ENCODE measurements at regions not wholly inside any gene's neighbourhood (a gene's known extent, or its start where the extent isn't known, plus 50 kb on each side); places are given as distances from the start of the nearest gene placed in this dataset.

GRCh38 chr15:69604072-69604411, 151.4 kb downstream of the RPLP1 start:
- TF ChIP-seq SP1 (IDR thresholded peaks at IDR 0.05) (no peak), GABPA (IDR thresholded peaks at IDR 0.05 in 1 of 2, conservative IDR thresholded peaks at IDR 0.05 in 1 of 2) (no peak), ATF3 (IDR thresholded peaks at IDR 0.05) (no peak), CTCF (IDR thresholded peaks at IDR 0.05; ENCODE audit: low read depth, low read length, missing input control) (no peak), TAF1 (conservative IDR thresholded peaks at IDR 0.05) (no peak), RAD21 (IDR thresholded peaks at IDR 0.05) (peak in 1 of 2 donors; percentile 51), JUND (IDR thresholded peaks at IDR 0.05) (no peak), MAX (IDR thresholded peaks at IDR 0.05) (no peak), REST (IDR thresholded peaks at IDR 0.05) (no peak), FOXA2 (IDR thresholded peaks at IDR 0.05) (no peak)

All from liver (tissue), 3 donors.